HFF-Myc (cell line): ENCODE measurements at regions not wholly inside any gene's neighbourhood (a gene's known extent, or its start where the extent isn't known, plus 50 kb on each side); places are given as distances from the start of the nearest gene placed in this dataset.
"Not testable (repeated sequence)": the region's sequence is repeated elsewhere in the genome, so short reads cannot be mapped to it uniquely, and the experiment has no call there.

Experiments used
- DNase-seq: peaks from one replicate; pipeline ENCODE4 v3.0.0-alpha.2; 2011; ENCODE audit warnings: low read depth; ENCODE audit errors: extremely low read depth
- H3K4me3 ChIP-seq: replicated peaks from 2 replicates; pipeline ENCODE4 v1.5.1; 2011; ENCODE audit warnings: low read depth, mild to moderate bottlenecking, control low read depth, low read length
- CTCF ChIP-seq: IDR thresholded peaks from 2 replicates; pipeline ENCODE4 v1.5.1; 2012; ENCODE audit warnings: mild to moderate bottlenecking, low read depth, low read length, control low read depth; ENCODE audit errors: missing control alignments

GRCh38 chr5:54868511-54869483 lies 116.6 kb downstream of the ESM1 start:
- no peak overlapping the region for H3K4me3 ChIP-seq
- TF ChIP-seq CTCF = no peak
- no peak for DNase-seq

DNA sequence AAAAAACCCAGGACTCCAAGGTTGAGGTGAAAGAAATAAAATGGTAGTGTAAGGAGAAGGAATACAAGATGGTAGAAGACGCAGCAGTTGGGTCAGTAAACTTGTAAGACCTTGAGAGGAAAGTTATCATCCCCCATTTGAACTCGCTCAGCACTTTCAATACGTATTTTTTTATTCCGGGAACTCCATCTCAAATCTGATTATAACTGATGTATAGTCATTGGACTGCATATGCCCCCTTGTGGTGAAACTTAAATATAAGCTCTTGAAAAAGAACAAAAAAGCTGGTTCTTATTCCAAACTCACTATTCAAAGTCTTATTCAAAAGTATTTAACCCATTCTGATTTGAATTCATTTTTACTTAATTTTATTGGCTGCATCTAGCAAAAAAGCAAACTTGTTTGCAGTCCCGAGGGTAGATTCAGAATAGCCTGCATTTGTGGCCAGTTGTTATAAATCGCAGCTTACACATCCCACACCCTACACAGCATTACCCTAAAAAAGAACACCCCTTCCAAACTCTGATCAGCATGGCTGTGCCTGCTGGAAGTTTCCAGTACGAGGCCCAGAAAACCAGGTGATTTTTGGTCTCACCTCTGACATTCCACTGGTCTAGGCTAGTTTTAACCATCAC lies 118.0 kb downstream of the ESM1 start:
- DNase-seq = peak; percentile 40
- TF ChIP-seq CTCF = peak; percentile 40
- H3K4me3 ChIP-seq = no peak overlapping the region

DNA sequence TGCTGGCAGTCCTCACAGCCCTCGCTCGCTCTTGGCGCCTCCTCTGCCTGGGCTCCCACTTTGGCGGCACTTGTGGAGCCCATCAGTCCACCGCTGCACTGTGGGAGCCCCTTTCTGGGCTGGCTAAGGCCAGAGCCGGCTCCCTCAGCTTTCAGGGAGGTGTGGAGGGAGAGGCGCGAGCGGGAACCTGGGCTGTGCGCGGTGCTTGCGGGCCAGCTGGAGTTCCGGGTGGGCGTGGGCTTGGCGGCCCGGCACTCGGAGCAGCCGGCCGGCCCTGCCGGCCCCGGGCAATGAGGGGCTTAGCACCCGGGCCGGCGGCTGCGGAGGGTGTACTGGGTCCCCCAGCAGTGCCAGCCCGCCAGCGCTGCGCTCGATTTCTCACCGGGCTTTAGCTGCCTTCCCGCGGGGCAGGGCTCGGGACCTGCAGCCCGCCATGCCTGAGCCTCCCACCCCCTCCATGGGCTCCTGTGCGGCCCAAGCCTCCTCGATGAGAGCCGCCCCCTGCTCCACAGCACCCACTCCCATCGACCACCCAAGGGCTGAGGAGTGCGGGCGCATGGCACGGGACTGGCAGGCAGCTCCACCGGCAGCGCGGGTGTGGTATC lies 120.4 kb downstream of the ESM1 start:
- not testable (repeated sequence) for DNase-seq, H3K4me3 ChIP-seq

- TF ChIP-seq CTCF = no peak
These were observed 123.4 kb downstream of the ESM1 start for GRCh38 chr5:54862036-54862435.

DNA sequence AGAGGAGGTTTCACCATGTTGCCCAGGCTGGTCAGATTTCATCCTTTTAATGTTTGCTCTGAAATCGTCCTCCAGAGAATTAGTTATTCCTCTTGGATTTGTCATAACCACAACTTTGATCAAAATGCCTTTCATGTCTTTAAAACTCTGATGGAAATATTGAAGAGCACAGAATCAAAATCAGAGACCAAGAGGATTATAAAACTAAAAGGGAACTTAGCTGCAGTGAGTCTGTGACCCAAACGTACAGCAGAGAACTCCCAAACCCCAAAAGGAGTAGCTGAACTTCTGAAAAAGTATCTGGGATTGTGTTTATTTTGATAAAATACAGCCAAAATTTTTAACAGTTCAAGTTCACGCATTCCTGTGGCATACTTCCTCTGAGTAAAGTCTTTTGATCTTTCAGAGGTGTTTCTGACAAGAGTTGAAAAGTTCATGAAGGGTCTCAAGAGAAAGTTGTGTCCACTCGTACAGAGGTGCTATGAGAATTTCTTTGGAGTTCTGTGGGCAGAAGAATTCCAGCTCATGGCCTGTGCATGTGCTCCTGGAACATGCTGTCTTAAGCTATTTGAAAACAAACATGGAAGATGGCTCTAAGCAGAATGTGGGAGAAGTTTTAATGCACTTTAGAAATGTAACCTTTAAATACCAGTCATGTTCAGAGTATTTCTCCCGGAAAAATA lies 124.0 kb downstream of the ESM1 start:
- H3K4me3 ChIP-seq = no peak overlapping the region
- TF ChIP-seq CTCF = no peak
- peak; percentile 40 for DNase-seq

More at GRCh38 chr5:54862036-54862435, 123.4 kb downstream of the ESM1 start:
- no peak for DNase-seq
- H3K4me3 ChIP-seq = no peak overlapping the region

DNA sequence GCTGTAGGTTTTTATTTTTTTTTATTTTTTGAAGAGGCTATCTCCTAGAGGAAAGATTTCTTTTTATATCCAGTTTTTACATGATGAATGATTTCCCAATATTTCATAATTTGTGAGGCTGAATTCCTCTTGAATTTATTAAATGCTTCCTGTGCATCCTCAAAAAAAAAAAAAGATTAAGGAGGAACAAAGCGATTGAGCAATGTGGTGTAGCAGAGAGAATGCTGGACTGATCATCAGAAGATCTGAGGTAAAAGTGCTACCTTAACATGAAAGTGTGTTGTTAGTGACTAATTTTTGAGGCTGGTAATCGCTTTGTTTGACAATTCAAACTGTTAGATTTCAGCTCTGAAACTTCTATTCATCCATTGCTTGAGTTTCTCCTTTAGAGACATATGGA lies 125.1 kb downstream of the ESM1 start:
- no peak overlapping the region for H3K4me3 ChIP-seq
- TF ChIP-seq CTCF = no peak
- DNase-seq = no peak
